HUES6 (cell line): ENCODE measurements at regions not wholly inside any gene's neighbourhood (a gene's known extent, or its start where the extent isn't known, plus 50 kb on each side); places are given as distances from the start of the nearest gene placed in this dataset.

Source experiments
- H3K27ac ChIP-seq: 2 replicates; pipeline ENCODE4 v1.7.0; 2013; ENCODE audit warnings: low read depth, mild to moderate bottlenecking, low read length, inconsistent platforms
- H3K27me3 ChIP-seq: 2 replicates; pipeline ENCODE4 v1.6.1; 2013; ENCODE audit warnings: low read length; ENCODE audit not compliant: control insufficient read depth, insufficient read depth
- H3K36me3 ChIP-seq: 2 replicates; pipeline ENCODE4 v1.6.1; 2013; ENCODE audit warnings: low read length; ENCODE audit not compliant: control insufficient read depth, insufficient read depth
- H3K4me1 ChIP-seq: 2 replicates; pipeline ENCODE4 v1.6.1; 2013; ENCODE audit warnings: low read length; ENCODE audit not compliant: control insufficient read depth, insufficient read depth
- H3K4me3 ChIP-seq: 2 replicates; pipeline ENCODE4 v1.5.1; 2013; ENCODE audit warnings: low read depth, low read length
- H3K9ac ChIP-seq: one replicate; pipeline ENCODE4 v1.6.1; 2013; ENCODE audit warnings: mild to moderate bottlenecking, low read length
- H3K9me3 ChIP-seq: 2 replicates; pipeline ENCODE4 v1.6.1; 2013; ENCODE audit warnings: low read depth, low read length; ENCODE audit not compliant: control insufficient read depth, insufficient read depth

- Histone ChIP-seq H3K27ac (no peak overlapping the region), H3K4me3 (no peak overlapping the region), H3K9me3 (no peaks in the 10 kb centered on the region), H3K4me1 (0 out of 2 replicates have a peak, but pooled peaks cover 3% of the 10 kb centered on the region), H3K36me3 (no peaks in the 10 kb centered on the region), H3K9ac (no peak overlapping the region), H3K27me3 (no peaks in the 10 kb centered on the region)
Observed at GRCh38 chr2:66896131-66896530, 461.2 kb downstream of the MEIS1 start.

DNA sequence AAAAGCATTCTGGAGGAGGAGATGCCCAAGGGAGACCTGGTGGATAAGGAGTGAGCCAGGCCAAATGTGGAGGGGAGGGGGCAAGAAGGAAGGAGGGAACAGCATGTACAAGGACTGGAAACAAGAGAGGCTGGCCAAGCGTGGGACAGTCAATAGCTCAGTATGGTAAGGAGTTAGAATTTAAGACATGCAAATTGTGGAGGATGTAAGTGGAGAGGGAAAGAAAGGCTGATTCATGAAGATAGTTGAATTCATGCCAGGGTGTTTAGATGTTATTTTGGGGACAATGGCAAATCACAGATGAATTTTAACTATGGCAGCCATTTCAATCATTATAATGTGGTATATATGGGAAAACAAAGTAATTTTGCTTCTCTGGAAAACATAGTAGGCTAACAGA, 462.3 kb downstream of the MEIS1 start:
- no peak overlapping the region for H3K9ac ChIP-seq
- H3K4me1 ChIP-seq = 0 out of 2 replicates have a peak, but pooled peaks cover 3% of the 10 kb centered on the region
- no peak overlapping the region for H3K4me3 ChIP-seq
- H3K27ac ChIP-seq = no peak overlapping the region
- no peaks in the 10 kb centered on the region for H3K9me3 ChIP-seq
- no peaks in the 10 kb centered on the region for H3K36me3 ChIP-seq
- no peaks in the 10 kb centered on the region for H3K27me3 ChIP-seq

- no peaks in the 10 kb centered on the region for H3K27me3 ChIP-seq
- 0 out of 2 replicates have a peak, but pooled peaks cover 4% of the 10 kb centered on the region for H3K4me1 ChIP-seq
- no peaks in the 10 kb centered on the region for H3K36me3 ChIP-seq
- no peak overlapping the region for H3K9ac ChIP-seq
- H3K4me3 ChIP-seq = no peak overlapping the region
- no peak overlapping the region for H3K27ac ChIP-seq
- H3K9me3 ChIP-seq = no peaks in the 10 kb centered on the region
Observed at GRCh38 chr2:66897691-66898150, 462.8 kb downstream of the MEIS1 start.

GRCh38 chr2:66899109-66899508, 464.2 kb downstream of the MEIS1 start:
- Histone ChIP-seq H3K4me3 (no peak overlapping the region), H3K9me3 (no peaks in the 10 kb centered on the region), H3K27me3 (no peaks in the 10 kb centered on the region), H3K27ac (no peak overlapping the region), H3K4me1 (peaks cover 10% of the 10 kb centered on the region; the same call in 1 of the 2 replicates), H3K36me3 (no peaks in the 10 kb centered on the region), H3K9ac (no peak overlapping the region)

- Histone ChIP-seq H3K9ac (no peak overlapping the region), H3K27me3 (no peaks in the 10 kb centered on the region), H3K4me1 (peaks cover 10% of the 10 kb centered on the region; the same call in 1 of the 2 replicates), H3K9me3 (no peaks in the 10 kb centered on the region), H3K4me3 (no peak overlapping the region), H3K36me3 (no peaks in the 10 kb centered on the region), H3K27ac (no peak overlapping the region)
Observed at GRCh38 chr2:66899648-66900047, 464.7 kb downstream of the MEIS1 start.

DNA sequence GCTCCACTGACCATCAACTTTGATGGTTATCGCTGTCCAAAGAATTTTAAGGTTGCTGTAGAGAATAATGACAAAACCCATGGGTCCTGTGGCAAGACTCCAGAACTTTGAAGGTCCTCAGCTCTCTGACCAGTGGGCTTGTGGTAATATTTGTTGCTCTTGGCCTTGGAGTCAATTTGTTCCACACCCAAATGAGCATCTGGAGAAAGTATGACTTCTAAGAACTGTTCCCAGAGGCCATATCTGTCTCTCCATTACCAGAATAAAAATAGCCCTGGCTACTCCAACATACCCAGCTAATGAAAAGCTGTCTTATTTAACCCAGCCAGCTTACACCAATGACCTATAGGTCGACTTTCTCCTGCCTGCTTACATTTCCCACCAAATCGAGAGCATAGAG, 466.4 kb downstream of the MEIS1 start:
- H3K4me3 ChIP-seq = no peak overlapping the region

DNA sequence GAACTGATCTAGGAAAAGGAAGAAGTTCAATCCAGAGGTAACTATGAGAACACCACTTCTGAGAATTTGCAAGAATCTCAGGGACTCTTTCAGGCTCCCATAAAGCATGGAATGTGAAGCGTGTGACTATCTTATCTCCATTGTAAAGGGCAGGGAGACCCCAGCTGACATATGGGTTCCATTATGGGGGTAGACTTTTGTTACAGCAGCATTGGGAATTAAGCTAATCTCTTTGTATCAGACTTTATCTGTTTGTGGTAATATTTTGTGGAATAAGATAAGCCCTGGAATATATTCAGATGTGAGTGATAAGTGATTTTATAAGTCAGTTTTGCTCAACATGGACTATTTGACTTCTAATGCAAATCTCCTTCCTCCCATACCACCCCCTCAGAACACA, 468.3 kb downstream of the MEIS1 start:
- H3K36me3 ChIP-seq = no peaks in the 10 kb centered on the region
- H3K9me3 ChIP-seq = no peaks in the 10 kb centered on the region
- peaks cover 7% of the 10 kb centered on the region; the same call in 1 of the 2 replicates for H3K4me1 ChIP-seq
- no peaks in the 10 kb centered on the region for H3K27me3 ChIP-seq
- H3K9ac ChIP-seq = no peak overlapping the region
- no peak overlapping the region for H3K27ac ChIP-seq
- H3K4me3 ChIP-seq = no peak overlapping the region; the same call in 1 of the 2 replicates

More for the DNA sequence above, 466.4 kb downstream of the MEIS1 start:
- H3K9ac ChIP-seq = no peak overlapping the region
- H3K36me3 ChIP-seq = no peaks in the 10 kb centered on the region
- H3K9me3 ChIP-seq = no peaks in the 10 kb centered on the region
- H3K27me3 ChIP-seq = no peaks in the 10 kb centered on the region
- H3K27ac ChIP-seq = no peak overlapping the region
- H3K4me1 ChIP-seq = peaks cover 10% of the 10 kb centered on the region; the same call in 1 of the 2 replicates

DNA sequence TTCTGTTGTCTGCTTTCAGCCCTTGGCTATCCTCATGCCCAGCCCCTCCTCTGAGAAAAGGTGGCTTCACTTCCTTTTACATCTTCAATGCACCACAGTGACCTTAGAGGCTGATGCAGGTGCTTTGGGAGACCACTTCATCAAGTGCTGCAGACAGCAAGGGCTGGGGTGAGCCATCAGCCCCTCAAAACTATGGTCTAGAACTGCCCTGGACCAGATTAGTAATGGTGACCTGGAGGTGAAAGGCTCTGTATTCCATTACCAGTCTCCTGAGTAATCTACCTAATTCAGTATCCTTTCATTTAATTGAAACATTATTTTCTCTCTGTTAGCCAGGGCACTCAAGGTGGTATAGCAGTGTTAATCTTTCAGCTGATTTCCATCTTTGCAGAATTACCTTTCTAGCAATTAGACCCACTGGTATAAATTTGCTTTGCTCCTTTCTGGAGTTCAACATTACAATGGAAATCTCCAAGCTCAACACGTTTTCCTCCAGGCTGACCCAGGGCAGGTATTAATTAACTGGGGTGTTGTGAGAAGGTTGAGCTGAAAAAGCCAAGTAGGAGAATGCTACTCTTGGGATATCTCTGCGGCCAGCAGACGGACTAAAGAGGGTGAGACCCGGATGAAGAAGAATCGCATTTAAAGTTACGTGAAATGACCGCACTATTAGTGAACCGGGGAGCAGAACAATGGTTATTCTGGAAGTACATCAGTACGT, 469.0 kb downstream of the MEIS1 start:
- no peaks in the 10 kb centered on the region for H3K9me3 ChIP-seq
- peaks cover 7% of the 10 kb centered on the region; the same call in 1 of the 2 replicates for H3K4me1 ChIP-seq
- H3K27ac ChIP-seq = no peak overlapping the region
- no peak overlapping the region for H3K9ac ChIP-seq
- no peak overlapping the region for H3K4me3 ChIP-seq
- no peaks in the 10 kb centered on the region for H3K27me3 ChIP-seq
- H3K36me3 ChIP-seq = no peaks in the 10 kb centered on the region

DNA sequence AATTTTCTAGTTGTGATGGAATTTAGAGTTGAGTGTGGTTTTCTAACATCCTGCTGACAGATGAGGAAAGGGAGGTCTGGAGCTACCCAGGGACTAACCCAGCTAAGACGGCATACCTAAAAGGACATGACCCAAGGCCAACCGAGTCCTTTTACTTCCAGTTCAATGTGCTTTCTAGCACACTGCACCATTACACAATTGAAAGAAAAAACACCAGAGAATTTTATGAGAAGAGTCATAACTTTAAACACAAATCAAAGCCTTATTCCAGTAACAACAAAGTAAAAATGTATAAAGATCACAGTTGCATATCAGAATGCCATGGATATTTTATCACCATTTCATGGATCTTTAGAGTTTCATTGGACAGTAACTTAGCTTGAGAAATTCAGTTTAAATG, 480.3 kb downstream of the MEIS1 start:
- H3K27ac ChIP-seq = no peak overlapping the region
- H3K36me3 ChIP-seq = no peaks in the 10 kb centered on the region
- no peak overlapping the region for H3K4me3 ChIP-seq
- H3K9me3 ChIP-seq = no peaks in the 10 kb centered on the region
- no peaks in the 10 kb centered on the region for H3K27me3 ChIP-seq
- H3K9ac ChIP-seq = no peak overlapping the region
- H3K4me1 ChIP-seq = no peaks in the 10 kb centered on the region

- Histone ChIP-seq H3K9me3 (no peaks in the 10 kb centered on the region), H3K27me3 (no peaks in the 10 kb centered on the region), H3K4me3 (no peak overlapping the region), H3K27ac (no peak overlapping the region), H3K9ac (no peak overlapping the region), H3K36me3 (no peaks in the 10 kb centered on the region), H3K4me1 (no peaks in the 10 kb centered on the region)
Observed at GRCh38 chr2:66919286-66919685, 477.8 kb upstream of the ETAA1 start.

GRCh38 chr2:66920415-66920814, 476.7 kb upstream of the ETAA1 start:
- Histone ChIP-seq H3K4me3 (no peak overlapping the region), H3K4me1 (no peaks in the 10 kb centered on the region), H3K9ac (no peak overlapping the region), H3K27ac (no peak overlapping the region), H3K27me3 (no peaks in the 10 kb centered on the region), H3K36me3 (no peaks in the 10 kb centered on the region), H3K9me3 (no peaks in the 10 kb centered on the region)
